ENCODE measurements at regions not wholly inside any gene's neighbourhood (a gene's known extent, or its start where the extent isn't known, plus 50 kb on each side); places are given as distances from the start of the nearest gene placed in this dataset.
A peak's percentile ranks its signal among the peaks of the same experiment; 100 is the strongest.

DNA sequence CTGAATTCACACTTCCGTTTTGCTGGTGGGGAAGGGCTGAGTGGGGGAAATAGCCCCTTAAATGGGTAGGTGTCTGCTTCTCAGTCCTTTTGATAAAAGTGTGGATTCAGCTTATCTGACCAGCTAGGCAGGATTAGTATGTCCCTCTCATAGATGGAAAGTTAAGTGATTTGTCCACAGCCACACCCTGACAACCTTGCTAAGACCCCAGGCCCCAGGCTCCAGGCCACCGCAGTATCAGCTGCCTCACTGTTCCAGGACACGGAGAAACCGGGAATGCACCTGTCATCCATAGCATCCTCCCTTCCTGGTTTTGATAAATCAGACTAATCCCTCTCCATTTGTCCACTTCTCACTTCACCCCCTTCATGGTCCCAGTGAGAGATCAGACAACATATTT, 197.7 kb downstream of the USP12 start:
- H3K4me3 ChIP-seq (ENCODE audit: low read depth, low read length) = no peak overlapping the region
- no peak for DNase-seq (ENCODE audit: low read depth)
- TF ChIP-seq, protein P1, sequence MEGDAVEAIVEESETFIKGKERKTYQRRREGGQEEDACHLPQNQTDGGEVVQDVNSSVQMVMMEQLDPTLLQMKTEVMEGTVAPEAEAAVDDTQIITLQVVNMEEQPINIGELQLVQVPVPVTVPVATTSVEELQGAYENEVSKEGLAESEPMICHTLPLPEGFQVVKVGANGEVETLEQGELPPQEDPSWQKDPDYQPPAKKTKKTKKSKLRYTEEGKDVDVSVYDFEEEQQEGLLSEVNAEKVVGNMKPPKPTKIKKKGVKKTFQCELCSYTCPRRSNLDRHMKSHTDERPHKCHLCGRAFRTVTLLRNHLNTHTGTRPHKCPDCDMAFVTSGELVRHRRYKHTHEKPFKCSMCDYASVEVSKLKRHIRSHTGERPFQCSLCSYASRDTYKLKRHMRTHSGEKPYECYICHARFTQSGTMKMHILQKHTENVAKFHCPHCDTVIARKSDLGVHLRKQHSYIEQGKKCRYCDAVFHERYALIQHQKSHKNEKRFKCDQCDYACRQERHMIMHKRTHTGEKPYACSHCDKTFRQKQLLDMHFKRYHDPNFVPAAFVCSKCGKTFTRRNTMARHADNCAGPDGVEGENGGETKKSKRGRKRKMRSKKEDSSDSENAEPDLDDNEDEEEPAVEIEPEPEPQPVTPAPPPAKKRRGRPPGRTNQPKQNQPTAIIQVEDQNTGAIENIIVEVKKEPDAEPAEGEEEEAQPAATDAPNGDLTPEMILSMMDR (IDR thresholded peaks at IDR 0.05; ENCODE audit: insufficient read depth, low read length) = no peak

- no peak for DNase-seq (ENCODE audit: low read depth)
- TF ChIP-seq, protein P1 (IDR thresholded peaks at IDR 0.05; ENCODE audit: insufficient read depth, low read length) = no peak
- H3K4me3 ChIP-seq (ENCODE audit: low read depth, low read length) = no peak overlapping the region
These were observed 198.3 kb downstream of the USP12 start for GRCh38 chr13:26973295-26973694.

- TF ChIP-seq, protein P1 (IDR thresholded peaks at IDR 0.05; ENCODE audit: insufficient read depth, low read length) = peak; percentile 51
- DNase-seq (ENCODE audit: low read depth) = peak; percentile 27
- no peak overlapping the region for H3K4me3 ChIP-seq (ENCODE audit: low read depth, low read length)
These were observed 199.4 kb downstream of the USP12 start for GRCh38 chr13:26971990-26972887.

GRCh38 chr13:26968431-26969341, 202.9 kb downstream of the USP12 start:
- peak; percentile 28 for DNase-seq (ENCODE audit: low read depth)
- TF ChIP-seq, protein P1 (IDR thresholded peaks at IDR 0.05; ENCODE audit: insufficient read depth, low read length) = no peak
- H3K4me3 ChIP-seq (ENCODE audit: low read depth, low read length) = no peak overlapping the region

DNA sequence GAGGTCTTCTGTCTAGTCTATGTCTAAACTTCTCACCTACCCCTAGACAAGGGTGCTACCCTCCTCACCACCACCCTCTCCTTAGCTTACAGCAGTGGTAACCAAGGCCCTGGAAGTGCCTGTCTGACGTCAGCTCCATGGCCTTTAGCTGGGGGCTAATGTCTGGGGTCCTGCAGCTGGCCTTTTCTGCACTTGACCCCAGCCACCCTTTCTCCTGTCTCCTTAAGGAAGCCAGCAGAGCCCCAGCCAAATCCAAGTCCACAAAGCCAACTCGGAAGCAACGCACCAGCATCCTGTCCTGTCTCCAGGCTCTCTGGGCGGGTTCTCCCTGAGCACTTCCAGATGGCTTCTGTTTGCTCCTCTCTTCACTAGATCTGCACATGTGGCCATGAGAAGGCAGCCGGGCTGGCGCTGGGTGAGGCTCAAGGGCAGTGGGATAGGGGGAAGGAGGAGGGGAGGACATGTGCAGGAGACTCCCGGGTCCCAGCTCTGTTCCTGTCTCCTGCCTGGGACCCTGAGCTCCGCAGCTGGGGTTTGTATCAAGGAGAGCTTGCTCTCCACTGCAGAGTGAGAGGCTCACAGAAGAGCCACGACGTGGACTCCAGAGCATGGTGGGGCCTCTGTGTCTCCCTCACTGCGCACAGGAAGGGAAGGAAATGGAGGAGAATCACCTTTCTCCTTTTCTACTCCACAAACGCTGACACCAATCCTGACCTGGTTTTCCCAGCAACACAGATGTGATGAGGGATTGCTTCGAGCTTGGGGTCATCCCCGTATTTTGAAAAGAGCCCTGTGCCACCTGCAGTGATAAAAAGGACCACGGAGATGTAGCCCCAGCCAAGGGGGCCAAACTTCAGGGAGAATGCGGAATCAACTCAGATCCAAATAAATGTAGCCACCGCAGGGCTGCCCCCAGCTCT, 204.2 kb downstream of the USP12 start:
- DNase-seq (ENCODE audit: low read depth) = peak; percentile 69
- no peak overlapping the region for H3K4me3 ChIP-seq (ENCODE audit: low read depth, low read length)
- TF ChIP-seq, protein P1 (IDR thresholded peaks at IDR 0.05; ENCODE audit: insufficient read depth, low read length) = no peak

DNA sequence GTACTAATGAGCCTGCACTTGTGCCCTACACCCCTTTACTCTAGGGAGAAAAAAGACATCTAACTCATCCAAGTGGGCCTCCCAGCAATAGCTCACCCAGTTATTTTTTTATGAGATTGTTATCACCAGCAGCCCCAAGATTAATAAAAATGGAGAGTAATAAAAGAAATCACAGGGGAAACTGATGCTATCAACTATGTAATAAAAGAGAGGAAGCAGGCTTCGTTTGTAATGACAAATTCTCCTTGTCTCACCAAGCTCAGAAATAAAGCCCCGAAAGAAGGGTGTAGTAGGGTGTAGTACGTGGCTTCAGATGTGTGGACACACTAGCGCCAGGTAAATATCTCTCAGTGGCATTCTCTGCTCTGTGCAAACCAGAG, 204.9 kb downstream of the USP12 start:
- TF ChIP-seq, protein P1 (IDR thresholded peaks at IDR 0.05; ENCODE audit: insufficient read depth, low read length) = no peak
- no peak overlapping the region for H3K4me3 ChIP-seq (ENCODE audit: low read depth, low read length)
- no peak for DNase-seq (ENCODE audit: low read depth)

Measured in fibroblast of the aortic adventitia (primary cell).